DND-41 (cell line): ENCODE measurements at regions not wholly inside any gene's neighbourhood (a gene's known extent, or its start where the extent isn't known, plus 50 kb on each side); places are given as distances from the start of the nearest gene placed in this dataset.

ENCODE experiments used
- ATAC-seq: fragments of 200-7000 bp; cut with Tn5 transposase; 3 replicates; pipeline ENCODE4 v1.9.1; 2021; ENCODE audit warnings: low read depth; ENCODE audit not compliant: insufficient read depth
- DNase-seq: peaks from one replicate; pipeline ENCODE4 v3.0.0-alpha.2; 2020
- H2AFZ ChIP-seq: 2 replicates; pipeline ENCODE4 v1.6.0; 2012; ENCODE audit warnings: low read depth, low read length
- H3K27ac ChIP-seq: 2 replicates; pipeline ENCODE4 v1.5.1; 2012; ENCODE audit warnings: low read length, inconsistent platforms
- H3K27me3 ChIP-seq: fragments of 200-600 bp; sonication (generic); 2 replicates; pipeline ENCODE4 v1.6.0; 2012; ENCODE audit warnings: low read length, mild to moderate bottlenecking, inconsistent platforms; ENCODE audit not compliant: insufficient read depth, poor library complexity
- H3K36me3 ChIP-seq: 2 replicates; pipeline ENCODE4 v1.5.1; 2012; ENCODE audit warnings: low read length, inconsistent platforms; ENCODE audit not compliant: insufficient read depth
- H3K4me1 ChIP-seq: 2 replicates; pipeline ENCODE4 v1.5.1; 2012; ENCODE audit warnings: mild to moderate bottlenecking, low read length; ENCODE audit not compliant: insufficient read depth
- H3K4me2 ChIP-seq: 2 replicates; pipeline ENCODE4 v1.6.0; 2012; ENCODE audit warnings: mild to moderate bottlenecking, moderate library complexity, low read length, inconsistent platforms; ENCODE audit not compliant: insufficient read depth
- H3K4me3 ChIP-seq, 2 experiments: fragments of 200-600 bp in 1 of 2; shearing (Covaris generic) in 1 of 2; 2 replicates each; pipeline ENCODE4 v1.5.1; 2012 to 2016; ENCODE audit warnings: inconsistent platforms in 2 of 2, low read length in 2 of 2, mild to moderate bottlenecking in 2 of 2, low read depth in 1 of 2, moderate library complexity in 1 of 2
- H3K79me2 ChIP-seq: 2 replicates; pipeline ENCODE4 v1.6.0; 2012; ENCODE audit warnings: low read length, inconsistent platforms; ENCODE audit not compliant: insufficient read depth
- H3K9ac ChIP-seq: 2 replicates; pipeline ENCODE4 v1.6.0; 2012; ENCODE audit warnings: low read depth, mild to moderate bottlenecking, inconsistent platforms, low read length, moderate library complexity
- H3K9me3 ChIP-seq: 2 replicates; pipeline ENCODE4 v1.5.1; 2012; ENCODE audit warnings: low read length, moderate library complexity, mild to moderate bottlenecking, inconsistent platforms; ENCODE audit not compliant: insufficient read depth, severe bottlenecking
- H4K20me1 ChIP-seq: 2 replicates; pipeline ENCODE4 v1.6.0; 2012; ENCODE audit warnings: low read length; ENCODE audit not compliant: insufficient read depth
- EZH2 ChIP-seq: IDR thresholded peaks from 3 replicates; pipeline ENCODE4 v1.6.1; 2012; ENCODE audit warnings: borderline replicate concordance, low read depth, mild to moderate bottlenecking, moderate library complexity, low read length, inconsistent platforms; ENCODE audit not compliant: severe bottlenecking
- TF ChIP-seq, protein P1 (sequence below): IDR thresholded peaks from 2 replicates; pipeline ENCODE4 v1.5.1; 2012; ENCODE audit warnings: borderline replicate concordance, low read length, moderate library complexity, mild to moderate bottlenecking; ENCODE audit not compliant: poor library complexity, severe bottlenecking; ENCODE audit errors: extremely low read depth

DNA sequence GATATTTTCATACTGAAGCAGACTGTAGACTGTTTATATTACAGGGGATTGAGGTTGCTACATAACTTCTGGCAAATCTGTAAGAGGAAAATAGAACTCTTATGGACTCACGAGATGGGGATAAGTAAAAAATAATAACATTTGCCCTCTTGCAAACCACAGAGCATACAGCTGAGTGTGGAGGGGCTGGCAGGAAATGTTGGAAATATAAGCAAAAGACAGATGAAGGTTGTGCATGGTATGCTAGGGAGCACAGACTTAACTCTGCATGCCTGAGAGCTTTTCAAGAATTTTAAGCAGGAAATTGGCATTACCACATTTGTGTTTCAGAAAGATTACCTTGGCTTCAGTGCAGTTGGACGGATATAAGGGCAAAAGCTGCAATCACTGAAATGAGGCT is 411.1 kb downstream of the RAD51AP2 start:
- H4K20me1 ChIP-seq: no peaks in the 10 kb centered on the region
- no peak overlapping the region for H2AFZ ChIP-seq
- H3K36me3 ChIP-seq: no peaks in the 10 kb centered on the region
- DNase-seq (no peak), ATAC-seq (no peak)
- H3K27me3 ChIP-seq: no peaks in the 10 kb centered on the region
- H3K4me1 ChIP-seq: no peaks in the 10 kb centered on the region
- H3K9ac ChIP-seq: no peak overlapping the region
- no peak overlapping the region for H3K4me2 ChIP-seq
- no peak overlapping the region for H3K27ac ChIP-seq
- H3K4me3 ChIP-seq: no peak overlapping the region
- no peaks in the 10 kb centered on the region for H3K9me3 ChIP-seq
- H3K79me2 ChIP-seq: no peaks in the 10 kb centered on the region
- TF ChIP-seq EZH2: no peak
- TF ChIP-seq, protein P1, sequence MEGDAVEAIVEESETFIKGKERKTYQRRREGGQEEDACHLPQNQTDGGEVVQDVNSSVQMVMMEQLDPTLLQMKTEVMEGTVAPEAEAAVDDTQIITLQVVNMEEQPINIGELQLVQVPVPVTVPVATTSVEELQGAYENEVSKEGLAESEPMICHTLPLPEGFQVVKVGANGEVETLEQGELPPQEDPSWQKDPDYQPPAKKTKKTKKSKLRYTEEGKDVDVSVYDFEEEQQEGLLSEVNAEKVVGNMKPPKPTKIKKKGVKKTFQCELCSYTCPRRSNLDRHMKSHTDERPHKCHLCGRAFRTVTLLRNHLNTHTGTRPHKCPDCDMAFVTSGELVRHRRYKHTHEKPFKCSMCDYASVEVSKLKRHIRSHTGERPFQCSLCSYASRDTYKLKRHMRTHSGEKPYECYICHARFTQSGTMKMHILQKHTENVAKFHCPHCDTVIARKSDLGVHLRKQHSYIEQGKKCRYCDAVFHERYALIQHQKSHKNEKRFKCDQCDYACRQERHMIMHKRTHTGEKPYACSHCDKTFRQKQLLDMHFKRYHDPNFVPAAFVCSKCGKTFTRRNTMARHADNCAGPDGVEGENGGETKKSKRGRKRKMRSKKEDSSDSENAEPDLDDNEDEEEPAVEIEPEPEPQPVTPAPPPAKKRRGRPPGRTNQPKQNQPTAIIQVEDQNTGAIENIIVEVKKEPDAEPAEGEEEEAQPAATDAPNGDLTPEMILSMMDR: no peak

DNA sequence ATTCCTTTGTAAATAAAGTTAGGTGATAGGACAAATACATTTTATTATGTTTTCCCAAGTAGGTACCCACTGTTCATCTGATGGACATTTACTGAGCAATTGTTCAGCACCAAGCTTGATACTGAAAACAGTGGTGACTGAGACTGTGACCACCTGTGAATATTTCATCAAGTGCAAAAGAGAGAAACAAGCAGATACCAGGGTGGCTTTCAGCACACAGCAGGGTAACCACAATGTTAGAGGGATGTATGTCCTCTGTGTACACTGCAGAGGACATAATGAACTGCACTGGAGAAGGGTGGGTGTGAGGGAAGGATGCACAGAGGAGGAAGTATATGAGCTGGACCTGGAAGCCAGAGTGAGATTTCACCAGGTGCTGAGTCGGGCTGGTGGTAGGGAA is 411.8 kb downstream of the RAD51AP2 start:
- Histone ChIP-seq H3K36me3 (no peaks in the 10 kb centered on the region), H3K79me2 (no peaks in the 10 kb centered on the region), H3K4me3 (no peak overlapping the region), H3K4me2 (no peak overlapping the region), H3K27ac (no peak overlapping the region), H3K9me3 (no peaks in the 10 kb centered on the region), H4K20me1 (no peaks in the 10 kb centered on the region), H2AFZ (no peak overlapping the region), H3K9ac (no peak overlapping the region), H3K4me1 (no peaks in the 10 kb centered on the region), H3K27me3 (no peaks in the 10 kb centered on the region)
- TF ChIP-seq, protein P1: no peak
- no peak for TF ChIP-seq EZH2
- no peak for ATAC-seq
- DNase-seq: no peak

DNA sequence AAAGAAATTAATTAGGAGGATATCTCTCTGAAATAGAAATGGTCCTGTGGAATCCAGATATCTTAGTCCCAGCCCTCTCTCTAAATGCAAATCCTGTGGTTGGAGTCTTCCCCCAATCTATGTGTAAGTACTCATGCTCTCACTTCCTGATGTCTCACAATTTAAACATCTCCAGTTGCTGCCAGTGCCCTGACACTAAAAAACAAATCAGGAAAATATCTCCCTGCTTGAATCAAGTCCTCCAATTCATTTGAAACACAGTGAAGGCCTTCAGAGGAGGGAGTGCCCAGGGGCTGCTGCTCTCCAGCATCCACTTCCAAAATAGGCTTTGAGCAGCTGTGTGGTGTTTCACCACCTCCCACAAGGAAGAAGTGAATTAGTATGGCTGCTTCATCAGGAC is 413.8 kb downstream of the RAD51AP2 start:
- DNase-seq (no peak), ATAC-seq (no peak)
- Histone ChIP-seq H3K4me2 (no peak overlapping the region), H4K20me1 (no peaks in the 10 kb centered on the region), H3K79me2 (no peaks in the 10 kb centered on the region), H3K27ac (no peak overlapping the region), H3K9ac (no peak overlapping the region), H2AFZ (no peak overlapping the region), H3K9me3 (no peaks in the 10 kb centered on the region), H3K36me3 (no peaks in the 10 kb centered on the region), H3K27me3 (no peaks in the 10 kb centered on the region), H3K4me3 (no peak overlapping the region), H3K4me1 (no peaks in the 10 kb centered on the region)
- no peak for TF ChIP-seq EZH2
- TF ChIP-seq, protein P1: no peak

DNA sequence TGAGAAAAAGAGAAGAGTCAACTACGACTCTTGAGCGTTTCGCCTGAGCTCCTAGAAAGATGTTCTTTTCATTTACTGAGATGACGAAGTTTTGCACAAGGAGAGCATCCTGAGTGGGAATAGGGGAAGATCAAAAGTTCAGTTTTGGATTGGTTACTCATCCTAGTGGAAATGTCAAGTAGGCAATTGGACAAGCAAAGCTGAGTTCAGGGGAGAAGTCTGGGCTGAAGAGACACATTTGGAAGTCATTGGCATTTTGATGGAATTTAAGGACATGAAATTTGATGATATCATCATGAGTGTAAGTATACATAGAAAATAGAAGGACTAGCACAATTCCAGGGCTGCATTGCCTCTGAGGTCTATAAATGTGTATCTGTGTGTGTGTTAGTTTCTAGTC is 416.6 kb downstream of the RAD51AP2 start:
- Histone ChIP-seq H3K4me3 (no peak overlapping the region), H3K36me3 (no peaks in the 10 kb centered on the region), H3K9ac (no peak overlapping the region), H2AFZ (no peak overlapping the region), H3K79me2 (no peaks in the 10 kb centered on the region), H3K4me1 (no peaks in the 10 kb centered on the region), H4K20me1 (no peaks in the 10 kb centered on the region), H3K9me3 (no peaks in the 10 kb centered on the region), H3K27ac (no peak overlapping the region), H3K4me2 (no peak overlapping the region), H3K27me3 (no peaks in the 10 kb centered on the region)
- no peak for DNase-seq
- no peak for TF ChIP-seq EZH2
- TF ChIP-seq, protein P1: no peak
- no peak for ATAC-seq
